Activated CD8-positive, alpha-beta memory T cell treated with anti-CD3 and anti-CD28 coated beads, Interleukin-2, amount 50 U/mL, for 1 hour (primary cell): ENCODE measurements at regions not wholly inside any gene's neighbourhood (a gene's known extent, or its start where the extent isn't known, plus 50 kb on each side); places are given as distances from the start of the nearest gene placed in this dataset.
A peak's percentile ranks its signal among the peaks of the same experiment; 100 is the strongest.

ENCODE experiments used
- DNase-seq: peaks from one replicate; pipeline ENCODE4 v3.0.0-alpha.2; 2020; ENCODE audit errors: extremely low read depth

GRCh38 chr19:31223740-31224534 lies 125.3 kb downstream of the TSHZ3 start:
- DNase-seq: no peak

- no peak for DNase-seq
These were observed 128.7 kb downstream of the TSHZ3 start for GRCh38 chr19:31220540-31220939.

GRCh38 chr19:31214997-31215396 lies 134.2 kb downstream of the TSHZ3 start:
- DNase-seq: no peak

GRCh38 chr19:31214086-31214485 lies 135.2 kb downstream of the TSHZ3 start:
- peak; percentile 75 for DNase-seq

DNA sequence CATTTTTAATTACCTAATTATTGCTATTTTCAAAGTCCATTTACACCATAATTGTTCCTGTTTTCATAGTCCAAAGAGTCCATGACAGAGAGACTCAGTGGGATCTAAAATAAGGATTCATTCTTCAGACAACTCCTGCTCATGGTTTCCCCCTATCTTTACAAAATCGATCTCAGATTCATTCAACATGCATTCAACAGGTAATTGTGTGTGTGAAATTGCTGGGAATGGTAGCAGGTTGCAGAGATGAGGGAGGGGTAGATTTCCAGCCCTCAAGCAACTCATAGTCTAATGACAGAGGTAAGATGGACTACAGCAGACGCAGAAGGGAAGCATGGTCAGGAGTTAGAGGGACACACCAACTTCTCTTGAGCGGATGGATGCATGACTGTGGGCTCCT lies 138.1 kb downstream of the TSHZ3 start:
- no peak for DNase-seq

DNA sequence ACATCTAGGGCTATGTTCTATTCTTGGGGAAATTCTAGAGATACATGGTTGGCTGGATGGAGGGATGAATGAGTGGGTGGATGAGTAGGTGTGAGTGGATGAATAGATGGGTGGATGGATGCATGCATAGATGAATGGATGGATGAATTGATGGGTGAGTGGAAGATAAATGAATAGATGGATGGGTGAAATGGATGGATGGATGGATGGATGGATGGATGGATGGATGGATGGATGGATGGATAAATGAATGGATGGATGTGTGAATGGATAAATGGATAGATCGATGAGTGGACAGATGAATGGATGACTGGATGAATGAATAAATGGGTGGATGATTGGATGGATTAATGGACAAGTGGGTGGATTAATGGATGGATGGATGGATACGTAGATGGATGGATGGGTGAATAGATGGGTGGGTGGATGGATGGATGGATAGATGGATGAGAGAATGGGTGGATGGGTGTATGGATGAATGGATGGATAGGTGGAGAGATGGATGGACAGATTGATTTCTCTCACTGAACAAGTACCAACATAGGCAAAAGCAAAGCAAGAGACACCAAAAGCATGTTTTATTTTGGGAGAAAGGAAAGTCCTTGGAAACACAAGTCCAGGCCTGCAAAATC lies 143.2 kb downstream of the TSHZ3 start:
- no peak for DNase-seq

GRCh38 chr19:31204115-31204514 lies 145.1 kb downstream of the TSHZ3 start:
- DNase-seq: no peak

GRCh38 chr19:31185261-31185660 lies 164.0 kb downstream of the TSHZ3 start:
- no peak for DNase-seq

- no peak for DNase-seq
These were observed 167.7 kb downstream of the TSHZ3 start for GRCh38 chr19:31181535-31181934.

GRCh38 chr19:31180907-31181306 lies 168.3 kb downstream of the TSHZ3 start:
- no peak for DNase-seq

- no peak for DNase-seq
These were observed 169.8 kb downstream of the TSHZ3 start for GRCh38 chr19:31179471-31179852.

- no peak for DNase-seq
These were observed 170.3 kb downstream of the TSHZ3 start for GRCh38 chr19:31178833-31179470.

DNA sequence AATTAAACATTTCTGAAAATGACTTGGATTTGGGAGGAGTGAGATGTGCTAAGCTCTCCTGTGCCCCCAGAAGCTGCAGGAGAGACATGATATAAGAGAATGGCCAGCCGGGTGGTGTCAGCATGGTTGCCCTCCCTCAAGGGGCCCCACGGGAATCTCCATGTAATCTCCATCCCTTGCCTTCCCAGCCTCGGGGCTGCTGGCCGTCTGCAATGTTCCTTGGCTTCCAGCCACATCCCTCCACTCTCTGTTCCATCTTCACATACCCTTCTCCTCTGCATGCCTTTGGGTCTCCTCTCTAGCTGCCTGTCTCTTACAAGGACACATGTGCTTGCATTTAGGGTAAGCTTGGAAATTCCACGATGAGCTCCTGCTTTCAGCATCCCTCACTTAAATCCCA lies 172.0 kb downstream of the TSHZ3 start:
- no peak for DNase-seq

DNA sequence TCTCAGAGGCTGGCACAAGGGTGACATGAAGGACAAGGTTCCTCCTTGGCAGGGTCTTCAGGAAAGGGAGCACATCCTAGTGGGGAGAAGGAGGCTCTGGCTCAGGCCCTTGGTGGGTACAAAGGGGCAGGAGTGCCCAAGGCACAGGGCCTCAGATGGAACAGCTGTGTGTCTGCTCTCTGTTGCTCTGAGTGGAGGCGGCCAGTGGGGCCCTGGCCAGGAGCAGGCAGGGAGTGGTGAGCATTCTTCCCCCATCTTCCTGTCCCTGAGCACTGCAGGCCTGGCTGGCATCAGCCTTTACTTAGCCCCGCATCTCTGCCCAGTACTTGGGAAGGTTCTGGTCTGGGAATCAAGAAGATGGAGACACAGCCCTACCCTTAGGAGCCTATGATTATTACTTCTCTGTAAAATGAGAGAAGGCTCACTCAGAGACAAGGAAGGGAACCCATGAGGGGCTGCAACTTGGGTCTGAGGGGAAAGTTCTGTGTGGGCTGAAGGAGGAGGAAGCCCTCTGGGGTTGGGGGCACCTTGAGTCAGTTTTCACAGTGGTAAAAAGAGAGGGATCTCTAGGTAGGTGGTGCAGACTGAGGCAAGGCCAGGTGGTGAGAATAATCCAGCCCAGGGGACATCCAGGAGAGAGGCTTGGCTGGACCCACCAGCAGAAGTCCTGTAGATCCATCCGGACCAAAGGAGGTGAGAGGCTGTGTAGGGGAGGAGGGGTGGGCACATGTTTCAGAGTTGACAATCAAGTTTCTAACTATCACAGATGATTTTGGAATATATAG lies 173.5 kb downstream of the TSHZ3 start:
- DNase-seq: no peak

- no peak for DNase-seq
These were observed 174.3 kb downstream of the TSHZ3 start for GRCh38 chr19:31174948-31175347.

GRCh38 chr19:31173991-31174390 lies 175.2 kb downstream of the TSHZ3 start:
- no peak for DNase-seq

DNA sequence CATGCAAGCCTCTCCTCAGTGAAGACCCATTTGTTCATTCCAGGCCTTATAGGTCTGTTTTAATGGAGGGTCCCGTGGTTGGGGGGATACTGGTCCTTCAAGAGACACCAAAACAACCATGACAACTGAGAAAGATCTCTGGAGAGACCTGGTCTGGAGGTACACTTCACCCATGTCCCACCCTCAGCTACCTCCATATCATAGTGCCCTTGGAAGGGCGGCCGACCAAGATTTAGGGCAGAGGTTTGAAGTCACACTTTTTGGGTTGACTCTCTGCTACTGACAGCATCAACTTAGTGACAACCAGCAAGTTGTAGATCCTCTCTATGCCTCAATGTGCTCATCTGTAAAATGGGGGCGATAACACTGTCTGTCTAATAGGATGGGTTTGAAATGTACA lies 177.3 kb downstream of the TSHZ3 start:
- no peak for DNase-seq

DNA sequence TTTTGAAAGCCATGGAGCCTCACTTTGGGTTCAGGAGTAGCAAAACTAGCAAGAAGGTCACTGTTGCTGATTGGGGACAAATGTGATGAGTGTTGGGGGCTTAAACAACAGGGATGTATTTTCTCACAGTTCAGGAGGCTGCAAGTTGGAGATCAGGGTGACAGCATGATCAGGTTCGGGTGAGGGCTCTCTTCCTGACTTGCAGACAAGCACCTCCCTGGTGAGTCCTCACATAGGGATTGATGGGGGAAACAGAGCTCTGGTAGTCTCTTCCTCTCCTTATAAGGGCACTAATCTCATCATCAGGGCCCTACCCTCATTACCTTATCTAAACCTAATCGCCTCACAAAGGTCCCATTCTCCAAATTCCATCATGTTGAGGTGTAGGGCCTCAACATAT lies 179.2 kb downstream of the TSHZ3 start:
- no peak for DNase-seq

DNA sequence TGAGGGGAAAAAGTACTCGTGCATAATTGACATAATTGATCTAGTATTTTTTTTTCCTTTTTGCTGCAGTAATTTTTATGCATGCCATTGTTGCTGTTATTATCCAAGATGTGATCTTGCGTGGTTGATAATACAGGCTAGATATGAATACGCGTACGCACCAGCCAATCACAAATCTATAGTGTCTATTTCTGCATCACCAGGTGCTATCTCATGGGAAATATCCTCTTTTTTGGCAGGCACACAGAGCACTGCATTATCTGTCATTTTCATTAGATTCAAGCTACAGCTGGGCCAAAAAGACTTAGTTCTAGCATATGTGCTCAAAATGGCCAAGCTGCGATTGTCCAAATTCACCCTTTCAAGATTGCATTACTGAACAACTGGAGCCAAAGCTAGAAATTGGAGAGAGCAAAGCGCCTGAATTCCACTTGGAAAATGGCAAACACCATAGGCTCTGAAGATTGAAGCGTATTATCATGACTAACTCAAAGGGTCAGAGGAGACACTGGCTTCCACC lies 181.1 kb downstream of the TSHZ3 start:
- DNase-seq: no peak

DNA sequence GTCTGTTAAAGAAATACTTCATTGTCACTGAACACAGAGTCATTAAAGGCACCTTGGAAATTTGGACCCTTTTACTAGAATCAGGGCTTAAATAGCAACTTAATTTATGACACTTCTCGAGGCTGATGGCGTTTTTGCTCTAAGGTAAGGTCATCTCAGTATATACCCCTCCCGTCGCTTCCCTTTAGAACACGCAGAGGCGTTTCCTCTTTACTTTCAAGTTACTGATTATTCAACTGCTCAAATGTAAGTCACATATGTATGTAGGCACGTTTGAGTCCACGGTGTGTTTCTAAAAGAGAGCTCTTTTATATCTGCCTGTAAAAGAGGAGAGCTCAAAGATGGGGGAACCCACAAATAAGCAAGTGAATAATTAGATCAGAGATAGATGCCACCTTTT lies 181.5 kb downstream of the TSHZ3 start:
- DNase-seq: no peak

DNA sequence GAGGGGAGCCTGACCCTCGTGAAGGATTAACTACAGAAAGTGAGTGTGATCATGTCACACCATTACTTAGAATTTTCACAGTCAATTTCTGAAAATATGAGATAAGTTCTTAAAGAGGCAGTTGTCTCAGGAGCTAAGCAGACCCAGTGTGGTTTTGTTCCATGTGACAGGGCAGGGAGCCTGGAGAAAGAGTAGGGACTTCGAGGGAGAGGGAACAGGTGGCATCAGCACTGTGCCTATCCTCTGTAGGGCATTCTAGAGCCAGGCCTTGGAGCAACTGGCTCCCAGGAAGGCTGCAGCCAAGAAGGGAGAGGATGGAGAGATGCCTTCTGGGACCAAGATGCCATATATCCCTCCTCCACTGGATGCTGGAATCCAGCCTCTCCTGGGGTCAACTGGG lies 183.0 kb downstream of the TSHZ3 start:
- no peak for DNase-seq

GRCh38 chr19:31164791-31165251 lies 184.4 kb downstream of the TSHZ3 start:
- DNase-seq: no peak
